Adrenal gland (tissue), 5 donors: ENCODE measurements at regions not wholly inside any gene's neighbourhood (a gene's known extent, or its start where the extent isn't known, plus 50 kb on each side); places are given as distances from the start of the nearest gene placed in this dataset.

Experiments used
- POLR2A ChIP-seq, 2 donors: fragments of 450-650 bp; IDR thresholded peaks; one replicate each; pipeline ENCODE4 v1.6.1; 2017; ENCODE audit warnings: antibody characterized with exemption in 2 of 2, mild to moderate bottlenecking in 2 of 2, moderate library complexity in 1 of 2
- TF ChIP-seq, protein P1 (sequence below), 6 experiments: fragments of 450-650 bp in 4 of 6; fragments of 200-600 bp in 2 of 6; sonication (generic) in 1 of 6; IDR thresholded peaks; 1 replicate in 5 of 6; 2 replicates in 1 of 6; pipeline versions ENCODE4 v1.5.1 to v1.8.0; 2016 to 2021; ENCODE audit warnings: antibody characterized with exemption in 6 of 6, mild to moderate bottlenecking in 2 of 6, moderate library complexity in 1 of 6
- donor health status: DM: no; HTN: no; CAD: no.

DNA sequence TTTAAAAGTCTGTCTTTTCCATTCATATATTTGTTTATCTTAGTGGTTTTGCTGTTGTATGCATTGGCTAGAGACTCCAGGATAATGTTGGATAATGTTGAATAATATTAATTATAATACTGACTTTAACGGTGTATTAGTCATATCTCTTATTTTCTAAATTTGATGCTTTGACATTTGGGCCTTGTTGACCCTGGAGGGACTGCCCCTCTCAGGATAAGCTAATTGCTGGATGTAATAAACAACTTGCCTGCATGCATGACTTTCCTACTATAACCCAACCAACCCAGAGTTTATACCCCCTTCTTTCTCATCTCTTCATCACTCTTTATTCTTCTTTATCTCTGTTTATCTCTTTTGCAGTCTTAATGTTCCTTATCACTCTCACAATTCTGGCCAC lies 90.9 kb upstream of the ABI1 start:
- TF ChIP-seq, protein P1, sequence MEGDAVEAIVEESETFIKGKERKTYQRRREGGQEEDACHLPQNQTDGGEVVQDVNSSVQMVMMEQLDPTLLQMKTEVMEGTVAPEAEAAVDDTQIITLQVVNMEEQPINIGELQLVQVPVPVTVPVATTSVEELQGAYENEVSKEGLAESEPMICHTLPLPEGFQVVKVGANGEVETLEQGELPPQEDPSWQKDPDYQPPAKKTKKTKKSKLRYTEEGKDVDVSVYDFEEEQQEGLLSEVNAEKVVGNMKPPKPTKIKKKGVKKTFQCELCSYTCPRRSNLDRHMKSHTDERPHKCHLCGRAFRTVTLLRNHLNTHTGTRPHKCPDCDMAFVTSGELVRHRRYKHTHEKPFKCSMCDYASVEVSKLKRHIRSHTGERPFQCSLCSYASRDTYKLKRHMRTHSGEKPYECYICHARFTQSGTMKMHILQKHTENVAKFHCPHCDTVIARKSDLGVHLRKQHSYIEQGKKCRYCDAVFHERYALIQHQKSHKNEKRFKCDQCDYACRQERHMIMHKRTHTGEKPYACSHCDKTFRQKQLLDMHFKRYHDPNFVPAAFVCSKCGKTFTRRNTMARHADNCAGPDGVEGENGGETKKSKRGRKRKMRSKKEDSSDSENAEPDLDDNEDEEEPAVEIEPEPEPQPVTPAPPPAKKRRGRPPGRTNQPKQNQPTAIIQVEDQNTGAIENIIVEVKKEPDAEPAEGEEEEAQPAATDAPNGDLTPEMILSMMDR (IDR thresholded peaks at IDR 0.05) = no peak
- no peak for TF ChIP-seq POLR2A (IDR thresholded peaks at IDR 0.05)
